ENCODE measurements at regions not wholly inside any gene's neighbourhood (a gene's known extent, or its start where the extent isn't known, plus 50 kb on each side); places are given as distances from the start of the nearest gene placed in this dataset.

GRCh38 chr10:128393546-128393945, 267.3 kb upstream of the MKI67 start:
- no peak for TF ChIP-seq POLR2AphosphoS5 (IDR thresholded peaks at IDR 0.05; ENCODE audit: low read depth, low read length)
- TF ChIP-seq, protein P1, sequence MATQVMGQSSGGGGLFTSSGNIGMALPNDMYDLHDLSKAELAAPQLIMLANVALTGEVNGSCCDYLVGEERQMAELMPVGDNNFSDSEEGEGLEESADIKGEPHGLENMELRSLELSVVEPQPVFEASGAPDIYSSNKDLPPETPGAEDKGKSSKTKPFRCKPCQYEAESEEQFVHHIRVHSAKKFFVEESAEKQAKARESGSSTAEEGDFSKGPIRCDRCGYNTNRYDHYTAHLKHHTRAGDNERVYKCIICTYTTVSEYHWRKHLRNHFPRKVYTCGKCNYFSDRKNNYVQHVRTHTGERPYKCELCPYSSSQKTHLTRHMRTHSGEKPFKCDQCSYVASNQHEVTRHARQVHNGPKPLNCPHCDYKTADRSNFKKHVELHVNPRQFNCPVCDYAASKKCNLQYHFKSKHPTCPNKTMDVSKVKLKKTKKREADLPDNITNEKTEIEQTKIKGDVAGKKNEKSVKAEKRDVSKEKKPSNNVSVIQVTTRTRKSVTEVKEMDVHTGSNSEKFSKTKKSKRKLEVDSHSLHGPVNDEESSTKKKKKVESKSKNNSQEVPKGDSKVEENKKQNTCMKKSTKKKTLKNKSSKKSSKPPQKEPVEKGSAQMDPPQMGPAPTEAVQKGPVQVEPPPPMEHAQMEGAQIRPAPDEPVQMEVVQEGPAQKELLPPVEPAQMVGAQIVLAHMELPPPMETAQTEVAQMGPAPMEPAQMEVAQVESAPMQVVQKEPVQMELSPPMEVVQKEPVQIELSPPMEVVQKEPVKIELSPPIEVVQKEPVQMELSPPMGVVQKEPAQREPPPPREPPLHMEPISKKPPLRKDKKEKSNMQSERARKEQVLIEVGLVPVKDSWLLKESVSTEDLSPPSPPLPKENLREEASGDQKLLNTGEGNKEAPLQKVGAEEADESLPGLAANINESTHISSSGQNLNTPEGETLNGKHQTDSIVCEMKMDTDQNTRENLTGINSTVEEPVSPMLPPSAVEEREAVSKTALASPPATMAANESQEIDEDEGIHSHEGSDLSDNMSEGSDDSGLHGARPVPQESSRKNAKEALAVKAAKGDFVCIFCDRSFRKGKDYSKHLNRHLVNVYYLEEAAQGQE (IDR thresholded peaks at IDR 0.05; ENCODE audit: insufficient read depth in 1 of 2, low read depth in 2 of 2, low read length in 2 of 2): no peak
- TF ChIP-seq TAF1 (IDR thresholded peaks at IDR 0.05; ENCODE audit: borderline replicate concordance, insufficient read depth, low read length): no peak
- no peak for TF ChIP-seq SIN3A (IDR thresholded peaks at IDR 0.05; ENCODE audit: borderline replicate concordance, insufficient read depth, low read length)
- TF ChIP-seq FOXP2 (optimal IDR thresholded peaks at IDR 0.05; ENCODE audit: borderline replicate concordance, extremely low read depth, extremely low read length, insufficient read depth): no peak

- TF ChIP-seq TAF1 (IDR thresholded peaks at IDR 0.05; ENCODE audit: borderline replicate concordance, insufficient read depth, low read length) (no peak), POLR2AphosphoS5 (IDR thresholded peaks at IDR 0.05; ENCODE audit: low read depth, low read length) (no peak), FOXP2 (optimal IDR thresholded peaks at IDR 0.05; ENCODE audit: borderline replicate concordance, extremely low read depth, extremely low read length, insufficient read depth) (no peak), SIN3A (IDR thresholded peaks at IDR 0.05; ENCODE audit: borderline replicate concordance, insufficient read depth, low read length) (no peak)
- TF ChIP-seq, protein P1 (IDR thresholded peaks at IDR 0.05; ENCODE audit: insufficient read depth in 1 of 2, low read depth in 2 of 2, low read length in 2 of 2): no peak
Observed at GRCh38 chr10:128398118-128398517, 271.9 kb upstream of the MKI67 start.

DNA sequence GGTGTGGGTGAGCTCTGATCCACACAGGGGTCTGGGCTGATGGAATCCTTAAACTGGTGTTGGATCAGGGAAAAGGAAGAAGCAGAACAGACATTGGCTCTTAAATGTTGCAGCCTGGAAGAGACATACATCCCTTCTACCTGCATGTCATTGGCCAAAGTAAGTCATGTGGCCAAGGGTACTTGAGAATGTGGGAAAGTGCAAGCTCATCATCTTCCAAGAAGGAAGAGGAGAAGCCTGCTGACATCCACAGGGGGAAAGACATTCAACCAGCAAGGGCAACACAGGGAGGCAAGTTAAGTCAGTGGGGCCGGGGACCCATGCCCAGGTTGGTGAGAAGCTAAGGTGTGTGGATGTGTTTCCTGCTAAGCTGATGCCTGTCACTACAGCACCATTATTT, 272.8 kb upstream of the MKI67 start:
- TF ChIP-seq POLR2AphosphoS5 (IDR thresholded peaks at IDR 0.05; ENCODE audit: low read depth, low read length): no peak
- TF ChIP-seq, protein P1 (IDR thresholded peaks at IDR 0.05; ENCODE audit: insufficient read depth in 1 of 2, low read depth in 2 of 2, low read length in 2 of 2): no peak
- TF ChIP-seq TAF1 (IDR thresholded peaks at IDR 0.05; ENCODE audit: borderline replicate concordance, insufficient read depth, low read length): no peak
- no peak for TF ChIP-seq FOXP2 (optimal IDR thresholded peaks at IDR 0.05; ENCODE audit: borderline replicate concordance, extremely low read depth, extremely low read length, insufficient read depth)
- TF ChIP-seq SIN3A (IDR thresholded peaks at IDR 0.05; ENCODE audit: borderline replicate concordance, insufficient read depth, low read length): no peak

- TF ChIP-seq, protein P1 (IDR thresholded peaks at IDR 0.05; ENCODE audit: insufficient read depth in 1 of 2, low read depth in 2 of 2, low read length in 2 of 2): no peak
- TF ChIP-seq FOXP2 (optimal IDR thresholded peaks at IDR 0.05; ENCODE audit: borderline replicate concordance, extremely low read depth, extremely low read length, insufficient read depth) (no peak), SIN3A (IDR thresholded peaks at IDR 0.05; ENCODE audit: borderline replicate concordance, insufficient read depth, low read length) (no peak), POLR2AphosphoS5 (IDR thresholded peaks at IDR 0.05; ENCODE audit: low read depth, low read length) (no peak), TAF1 (IDR thresholded peaks at IDR 0.05; ENCODE audit: borderline replicate concordance, insufficient read depth, low read length) (no peak)
Observed at GRCh38 chr10:128400564-128400963, 274.3 kb upstream of the MKI67 start.

GRCh38 chr10:128405450-128405849, 279.2 kb upstream of the MKI67 start:
- no peak for TF ChIP-seq FOXP2 (optimal IDR thresholded peaks at IDR 0.05; ENCODE audit: borderline replicate concordance, extremely low read depth, extremely low read length, insufficient read depth)
- TF ChIP-seq, protein P1 (IDR thresholded peaks at IDR 0.05; ENCODE audit: insufficient read depth in 1 of 2, low read depth in 2 of 2, low read length in 2 of 2): no peak

Measured in PFSK-1 (cell line).